ENCODE measurements at regions not wholly inside any gene's neighbourhood (a gene's known extent, or its start where the extent isn't known, plus 50 kb on each side); places are given as distances from the start of the nearest gene placed in this dataset.

DNA sequence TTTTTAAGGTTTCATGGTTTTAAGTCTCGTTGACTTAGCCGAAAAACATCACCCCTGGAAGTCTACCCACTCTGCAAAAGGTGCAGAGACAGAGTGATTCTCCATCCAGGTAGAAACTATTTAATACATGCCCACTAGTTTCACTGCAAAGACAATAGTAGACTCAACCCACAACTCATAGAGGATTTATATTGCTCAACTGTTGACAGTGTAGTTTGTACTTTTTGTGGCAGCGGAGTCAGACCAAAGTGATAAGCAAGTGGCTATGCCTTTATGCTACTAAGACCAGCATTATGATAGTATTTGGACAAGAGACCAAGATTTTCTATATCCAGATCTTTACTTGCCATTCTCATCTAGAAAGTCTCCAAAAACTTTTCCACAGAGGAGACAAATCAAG, 98.8 kb upstream of the ZBTB20 start (continued):
- TF ChIP-seq, protein P1, sequence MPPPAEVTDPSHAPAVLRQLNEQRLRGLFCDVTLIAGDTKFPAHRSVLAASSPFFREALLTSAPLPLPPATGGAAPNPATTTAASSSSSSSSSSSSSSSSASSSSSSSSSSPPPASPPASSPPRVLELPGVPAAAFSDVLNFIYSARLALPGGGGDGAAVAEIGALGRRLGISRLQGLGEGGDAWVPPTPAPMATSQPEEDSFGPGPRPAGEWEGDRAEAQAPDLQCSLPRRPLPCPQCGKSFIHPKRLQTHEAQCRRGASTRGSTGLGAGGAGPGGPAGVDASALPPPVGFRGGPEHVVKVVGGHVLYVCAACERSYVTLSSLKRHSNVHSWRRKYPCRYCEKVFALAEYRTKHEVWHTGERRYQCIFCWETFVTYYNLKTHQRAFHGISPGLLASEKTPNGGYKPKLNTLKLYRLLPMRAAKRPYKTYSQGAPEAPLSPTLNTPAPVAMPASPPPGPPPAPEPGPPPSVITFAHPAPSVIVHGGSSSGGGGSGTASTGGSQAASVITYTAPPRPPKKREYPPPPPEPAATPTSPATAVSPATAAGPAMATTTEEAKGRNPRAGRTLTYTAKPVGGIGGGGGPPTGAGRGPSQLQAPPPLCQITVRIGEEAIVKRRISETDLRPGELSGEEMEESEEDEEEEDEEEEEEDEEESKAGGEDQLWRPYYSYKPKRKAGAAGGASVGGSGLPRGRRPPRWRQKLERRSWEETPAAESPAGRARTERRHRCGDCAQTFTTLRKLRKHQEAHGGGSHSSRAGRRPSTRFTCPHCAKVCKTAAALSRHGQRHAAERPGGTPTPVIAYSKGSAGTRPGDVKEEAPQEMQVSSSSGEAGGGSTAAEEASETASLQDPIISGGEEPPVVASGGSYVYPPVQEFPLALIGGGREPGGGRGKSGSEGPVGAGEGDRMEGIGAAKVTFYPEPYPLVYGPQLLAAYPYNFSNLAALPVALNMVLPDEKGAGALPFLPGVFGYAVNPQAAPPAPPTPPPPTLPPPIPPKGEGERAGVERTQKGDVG (CRISPR knock-in tag; IDR thresholded peaks at IDR 0.05): no peak
- TF ChIP-seq EED (IDR thresholded peaks at IDR 0.05; ENCODE audit: low read depth): no peak
- TF ChIP-seq NRF1 (conservative IDR thresholded peaks at IDR 0.05; ENCODE audit: low read depth, low read length): no peak
- TF ChIP-seq, protein P2, sequence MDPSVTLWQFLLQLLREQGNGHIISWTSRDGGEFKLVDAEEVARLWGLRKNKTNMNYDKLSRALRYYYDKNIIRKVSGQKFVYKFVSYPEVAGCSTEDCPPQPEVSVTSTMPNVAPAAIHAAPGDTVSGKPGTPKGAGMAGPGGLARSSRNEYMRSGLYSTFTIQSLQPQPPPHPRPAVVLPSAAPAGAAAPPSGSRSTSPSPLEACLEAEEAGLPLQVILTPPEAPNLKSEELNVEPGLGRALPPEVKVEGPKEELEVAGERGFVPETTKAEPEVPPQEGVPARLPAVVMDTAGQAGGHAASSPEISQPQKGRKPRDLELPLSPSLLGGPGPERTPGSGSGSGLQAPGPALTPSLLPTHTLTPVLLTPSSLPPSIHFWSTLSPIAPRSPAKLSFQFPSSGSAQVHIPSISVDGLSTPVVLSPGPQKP (IDR thresholded peaks at IDR 0.05; ENCODE audit: low read depth, low read length): no peak
- TF ChIP-seq, protein P3, sequence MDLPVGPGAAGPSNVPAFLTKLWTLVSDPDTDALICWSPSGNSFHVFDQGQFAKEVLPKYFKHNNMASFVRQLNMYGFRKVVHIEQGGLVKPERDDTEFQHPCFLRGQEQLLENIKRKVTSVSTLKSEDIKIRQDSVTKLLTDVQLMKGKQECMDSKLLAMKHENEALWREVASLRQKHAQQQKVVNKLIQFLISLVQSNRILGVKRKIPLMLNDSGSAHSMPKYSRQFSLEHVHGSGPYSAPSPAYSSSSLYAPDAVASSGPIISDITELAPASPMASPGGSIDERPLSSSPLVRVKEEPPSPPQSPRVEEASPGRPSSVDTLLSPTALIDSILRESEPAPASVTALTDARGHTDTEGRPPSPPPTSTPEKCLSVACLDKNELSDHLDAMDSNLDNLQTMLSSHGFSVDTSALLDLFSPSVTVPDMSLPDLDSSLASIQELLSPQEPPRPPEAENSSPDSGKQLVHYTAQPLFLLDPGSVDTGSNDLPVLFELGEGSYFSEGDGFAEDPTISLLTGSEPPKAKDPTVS (IDR thresholded peaks at IDR 0.05; ENCODE audit: low read depth, low read length): no peak

DNA sequence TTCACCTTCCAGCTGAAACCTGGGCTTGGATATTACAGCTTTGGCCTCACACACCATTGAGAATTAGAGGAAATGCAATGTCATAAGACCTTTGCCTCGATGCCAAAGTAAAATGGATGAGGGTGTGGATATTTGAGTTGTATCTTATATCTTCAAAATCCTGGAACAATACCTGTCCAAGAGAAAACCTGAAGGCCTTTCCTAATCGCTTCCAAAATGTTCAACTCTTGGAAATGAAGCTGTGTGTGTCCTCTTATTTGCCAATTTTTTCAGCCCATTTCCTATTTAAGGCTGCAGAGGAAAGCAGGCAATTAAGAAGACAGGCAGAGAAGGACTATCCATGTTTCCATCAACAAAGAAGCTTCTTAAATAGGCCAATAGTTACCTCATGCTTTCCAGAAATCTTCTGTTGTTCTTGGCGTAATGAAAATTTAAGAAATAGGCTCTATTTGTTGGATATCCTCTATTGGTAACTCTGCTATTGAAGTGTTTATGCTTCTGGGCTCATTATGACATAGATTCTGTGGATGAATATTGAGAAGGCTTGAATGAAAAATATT, 99.5 kb upstream of the ZBTB20 start:
- intact Hi-C loops (cut with micrococcal nuclease; ENCODE audit: unreplicated experiment): no loop called here
- TF ChIP-seq RAD21 (IDR thresholded peaks at IDR 0.05; ENCODE audit: insufficient read depth, low read depth, low read length): no peak
- TF ChIP-seq, protein P4, sequence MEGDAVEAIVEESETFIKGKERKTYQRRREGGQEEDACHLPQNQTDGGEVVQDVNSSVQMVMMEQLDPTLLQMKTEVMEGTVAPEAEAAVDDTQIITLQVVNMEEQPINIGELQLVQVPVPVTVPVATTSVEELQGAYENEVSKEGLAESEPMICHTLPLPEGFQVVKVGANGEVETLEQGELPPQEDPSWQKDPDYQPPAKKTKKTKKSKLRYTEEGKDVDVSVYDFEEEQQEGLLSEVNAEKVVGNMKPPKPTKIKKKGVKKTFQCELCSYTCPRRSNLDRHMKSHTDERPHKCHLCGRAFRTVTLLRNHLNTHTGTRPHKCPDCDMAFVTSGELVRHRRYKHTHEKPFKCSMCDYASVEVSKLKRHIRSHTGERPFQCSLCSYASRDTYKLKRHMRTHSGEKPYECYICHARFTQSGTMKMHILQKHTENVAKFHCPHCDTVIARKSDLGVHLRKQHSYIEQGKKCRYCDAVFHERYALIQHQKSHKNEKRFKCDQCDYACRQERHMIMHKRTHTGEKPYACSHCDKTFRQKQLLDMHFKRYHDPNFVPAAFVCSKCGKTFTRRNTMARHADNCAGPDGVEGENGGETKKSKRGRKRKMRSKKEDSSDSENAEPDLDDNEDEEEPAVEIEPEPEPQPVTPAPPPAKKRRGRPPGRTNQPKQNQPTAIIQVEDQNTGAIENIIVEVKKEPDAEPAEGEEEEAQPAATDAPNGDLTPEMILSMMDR (IDR thresholded peaks at IDR 0.05 in 2 of 3, conservative IDR thresholded peaks at IDR 0.05 in 1 of 3; ENCODE audit: control insufficient read depth in 2 of 3, extremely low read depth in 1 of 3, insufficient read depth in 1 of 3, low read depth in 3 of 3, low read length in 3 of 3): no peak
- TF ChIP-seq HDAC6 (IDR thresholded peaks at IDR 0.05; ENCODE audit: unreplicated experiment): no peak
- TF ChIP-seq NFYB (IDR thresholded peaks at IDR 0.05; ENCODE audit: insufficient read depth, low read depth, low read length): no peak
- TF ChIP-seq MEF2A (IDR thresholded peaks at IDR 0.05; ENCODE audit: insufficient read depth, low read depth, low read length): no peak
- TF ChIP-seq STAT1 (conservative IDR thresholded peaks at IDR 0.05): no peak
- TF ChIP-seq BMI1 (IDR thresholded peaks at IDR 0.05; ENCODE audit: borderline replicate concordance): no peak
- TF ChIP-seq GATAD2B (conservative IDR thresholded peaks at IDR 0.05; ENCODE audit: low read depth): no peak

More for the DNA sequence above, 99.5 kb upstream of the ZBTB20 start:
- DNase-seq (ENCODE audit: low read depth, low spot score): no peak
- no peaks in the 10 kb centered on the region for H3K79me2 ChIP-seq (ENCODE audit: control insufficient read depth, insufficient read depth, low read length)
- no peaks in the 10 kb centered on the region for H3K9me3 ChIP-seq (replicated peaks; ENCODE audit: control insufficient read depth, insufficient read depth, low read length)
- no peak overlapping the region for H3K4me3 ChIP-seq
- ChIA-PET POLR2A (no interaction called here), SMC1A (ENCODE audit: uncharacterized antibody, unreplicated experiment) (no interaction called here), CTCF (interaction anchor here (0.6 to 1.6 kb wide), 2 partner anchors 11 to 396 kb away, joined by 3 read pairs; no protein-coding TSS in a partner anchor), RAD21 (ENCODE audit: unreplicated experiment) (no interaction called here)
- no peak overlapping the region for H2AFZ ChIP-seq (ENCODE audit: control insufficient read depth, low read depth, low read length)
- no peaks in the 10 kb centered on the region for H3K36me3 ChIP-seq (ENCODE audit: control insufficient read depth in 2 of 2, insufficient read depth in 2 of 2, low read length in 1 of 2)
- H3K4me1 ChIP-seq (ENCODE audit: control insufficient read depth, insufficient read depth, low read length): no peaks in the 10 kb centered on the region
- ATAC-seq: no peak
- H3K27ac ChIP-seq (ENCODE audit: control insufficient read depth, insufficient read depth): no peak overlapping the region
- BruUV-seq (replicated peaks): no TSS peak
- 25% methylated on average over 3 of the region's 3 CpGs for WGBS (ENCODE audit: insufficient coverage, insufficient replicate concordance, low lambda C conversion rate, missing lambda C conversion rate)
- no peak for FAIRE-seq
- no peaks in the 10 kb centered on the region for H4K20me1 ChIP-seq (ENCODE audit: control insufficient read depth, insufficient read depth)
- no peak overlapping the region for H3K4me2 ChIP-seq (ENCODE audit: control insufficient read depth, insufficient read depth)
- in situ Hi-C loops (cut with MboI): no loop called here
- H3K27me3 ChIP-seq (replicated peaks in 1 of 2; ENCODE audit: control insufficient read depth in 2 of 2, insufficient read depth in 2 of 2, low read length in 1 of 2): no peaks in the 10 kb centered on the region
- H3K9ac ChIP-seq (ENCODE audit: control insufficient read depth, insufficient read depth, low read length): no peak overlapping the region
